ENCODE measurements at regions not wholly inside any gene's neighbourhood (a gene's known extent, or its start where the extent isn't known, plus 50 kb on each side); places are given as distances from the start of the nearest gene placed in this dataset.

DNA sequence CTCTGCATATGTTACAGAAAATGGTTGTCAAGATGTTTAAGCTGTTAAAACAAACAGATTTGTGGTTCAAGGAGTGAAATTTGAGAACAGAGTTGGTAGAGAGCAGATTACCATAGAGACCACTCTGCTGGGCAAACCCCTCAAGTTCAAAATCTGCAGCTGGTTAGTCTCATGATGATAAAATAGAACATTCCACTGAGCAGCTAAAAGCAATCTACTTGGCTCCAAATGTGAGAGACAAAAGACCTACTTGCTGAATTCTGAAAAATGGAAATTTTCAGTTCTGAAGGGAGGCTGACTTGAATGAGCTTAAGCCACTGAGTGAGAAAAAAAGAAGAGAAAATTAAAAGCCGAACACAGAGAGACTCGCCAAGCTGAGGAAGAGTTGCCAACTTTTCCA, 519.3 kb downstream of the NOVA1 start (continued):
- TF ChIP-seq, protein P1, sequence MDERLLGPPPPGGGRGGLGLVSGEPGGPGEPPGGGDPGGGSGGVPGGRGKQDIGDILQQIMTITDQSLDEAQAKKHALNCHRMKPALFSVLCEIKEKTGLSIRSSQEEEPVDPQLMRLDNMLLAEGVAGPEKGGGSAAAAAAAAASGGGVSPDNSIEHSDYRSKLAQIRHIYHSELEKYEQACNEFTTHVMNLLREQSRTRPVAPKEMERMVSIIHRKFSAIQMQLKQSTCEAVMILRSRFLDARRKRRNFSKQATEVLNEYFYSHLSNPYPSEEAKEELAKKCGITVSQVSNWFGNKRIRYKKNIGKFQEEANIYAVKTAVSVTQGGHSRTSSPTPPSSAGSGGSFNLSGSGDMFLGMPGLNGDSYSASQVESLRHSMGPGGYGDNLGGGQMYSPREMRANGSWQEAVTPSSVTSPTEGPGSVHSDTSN (CRISPR knock-in tag; IDR thresholded peaks at IDR 0.05; ENCODE audit: low read depth): no peak
- TF ChIP-seq, protein P1 (tag; conservative IDR thresholded peaks at IDR 0.05; ENCODE audit: low read depth): no peak
- no peak for TF ChIP-seq ELF1 (tag; IDR thresholded peaks at IDR 0.05)

DNA sequence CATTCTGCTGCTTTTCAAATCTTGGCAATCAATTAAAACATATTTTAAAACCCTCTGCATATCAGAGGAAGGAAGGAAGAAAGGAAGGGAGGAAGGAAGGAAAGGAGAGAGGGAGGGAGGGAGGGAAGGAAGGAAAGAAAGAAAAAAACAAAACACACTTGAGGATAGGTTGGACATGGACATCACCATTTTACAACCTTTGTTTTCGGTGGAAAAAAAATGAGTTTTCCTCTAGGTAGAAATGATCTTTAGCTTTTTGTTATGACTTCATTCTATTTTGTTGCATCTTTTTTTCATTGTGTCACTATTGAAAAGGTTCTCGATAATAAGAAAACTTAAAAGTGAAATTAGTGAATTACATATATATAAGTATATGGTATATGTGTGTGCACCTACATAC, 522.9 kb downstream of the NOVA1 start:
- WGBS (ENCODE audit: insufficient coverage, low coverage, missing lambda C conversion rate): 0% methylated on average over 1 of the region's 2 CpGs
- H3K27me3 ChIP-seq (ENCODE audit: control insufficient read depth in 2 of 2, insufficient read depth in 2 of 2, low read length in 2 of 2): no peaks in the 10 kb centered on the region
- H4K20me1 ChIP-seq (replicated peaks; ENCODE audit: control insufficient read depth, insufficient read depth, low read length): no peaks in the 10 kb centered on the region
- no peaks in the 10 kb centered on the region for H3K79me2 ChIP-seq (ENCODE audit: control insufficient read depth, insufficient read depth, low read length)
- no peaks in the 10 kb centered on the region for H3K36me3 ChIP-seq (ENCODE audit: control insufficient read depth, insufficient read depth, low read length)
- no peak for ATAC-seq
- intact Hi-C loops (cut with micrococcal nuclease) (no loop called here), in situ Hi-C loops (cut with MboI) (no loop called here)
- H3K4me3 ChIP-seq: no peak overlapping the region
- no peak for TF ChIP-seq TEAD4 (IDR thresholded peaks at IDR 0.05; ENCODE audit: low read length)
- no peak for TF ChIP-seq TEAD4 (CRISPR knock-in tag; IDR thresholded peaks at IDR 0.05; ENCODE audit: borderline replicate concordance)
- TF ChIP-seq, protein P2, sequence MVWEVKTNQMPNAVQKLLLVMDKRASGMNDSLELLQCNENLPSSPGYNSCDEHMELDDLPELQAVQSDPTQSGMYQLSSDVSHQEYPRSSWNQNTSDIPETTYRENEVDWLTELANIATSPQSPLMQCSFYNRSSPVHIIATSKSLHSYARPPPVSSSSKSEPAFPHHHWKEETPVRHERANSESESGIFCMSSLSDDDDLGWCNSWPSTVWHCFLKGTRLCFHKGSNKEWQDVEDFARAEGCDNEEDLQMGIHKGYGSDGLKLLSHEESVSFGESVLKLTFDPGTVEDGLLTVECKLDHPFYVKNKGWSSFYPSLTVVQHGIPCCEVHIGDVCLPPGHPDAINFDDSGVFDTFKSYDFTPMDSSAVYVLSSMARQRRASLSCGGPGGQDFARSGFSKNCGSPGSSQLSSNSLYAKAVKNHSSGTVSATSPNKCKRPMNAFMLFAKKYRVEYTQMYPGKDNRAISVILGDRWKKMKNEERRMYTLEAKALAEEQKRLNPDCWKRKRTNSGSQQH (CRISPR knock-in tag; IDR thresholded peaks at IDR 0.05): no peak
- TF ChIP-seq, protein P3, sequence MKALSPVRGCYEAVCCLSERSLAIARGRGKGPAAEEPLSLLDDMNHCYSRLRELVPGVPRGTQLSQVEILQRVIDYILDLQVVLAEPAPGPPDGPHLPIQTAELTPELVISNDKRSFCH (CRISPR knock-in tag; IDR thresholded peaks at IDR 0.05): no peak
- TF ChIP-seq, protein P3 (tag; IDR thresholded peaks at IDR 0.05): no peak
- no peak for TF ChIP-seq C11orf30 (IDR thresholded peaks at IDR 0.05; ENCODE audit: low read depth)
- TF ChIP-seq SRSF1 (IDR thresholded peaks at IDR 0.05; ENCODE audit: low read depth, low read length): no peak
- TF ChIP-seq ZNF583 (CRISPR knock-in tag; IDR thresholded peaks at IDR 0.05): no peak
- TF ChIP-seq BMI1 (IDR thresholded peaks at IDR 0.05; ENCODE audit: low read length): no peak
- TF ChIP-seq ELF2 (CRISPR knock-in tag; IDR thresholded peaks at IDR 0.05): no peak
- no peak for TF ChIP-seq ZNF165 (CRISPR knock-in tag; IDR thresholded peaks at IDR 0.05; ENCODE audit: borderline replicate concordance)
- no peak for TF ChIP-seq HOXB6 (CRISPR knock-in tag; IDR thresholded peaks at IDR 0.05; ENCODE audit: borderline replicate concordance)
- TF ChIP-seq MTA1 (IDR thresholded peaks at IDR 0.05; ENCODE audit: borderline replicate concordance): no peak
- no peak for TF ChIP-seq NFE2 (IDR thresholded peaks at IDR 0.05; ENCODE audit: low read depth)
- BruUV-seq (replicated peaks): no TSS peak
- ChIA-PET POLR2A (no interaction called here), CTCF (ENCODE audit: low intra/inter-chr PET ratio) (no interaction called here)
- no peak for FAIRE-seq
- no peak for DNase-seq (ENCODE audit: extremely low read depth in 1 of 4, low spot score in 3 of 4)
- no peak overlapping the region for H3K9ac ChIP-seq (ENCODE audit: insufficient read depth in 1 of 2, low read depth in 2 of 2, low read length in 2 of 2)
- H3K9me1 ChIP-seq (ENCODE audit: control insufficient read depth, insufficient read depth, low read length): no peaks in the 10 kb centered on the region
- H3K4me2 ChIP-seq (ENCODE audit: insufficient read depth, low read length): no peak overlapping the region
- H2AFZ ChIP-seq (ENCODE audit: low read depth, low read length): no peak overlapping the region
- no peaks in the 10 kb centered on the region for H3K4me1 ChIP-seq (replicated peaks in 1 of 2; ENCODE audit: control insufficient read depth in 2 of 2, insufficient read depth in 2 of 2, low read length in 2 of 2)
- H3K9me3 ChIP-seq (replicated peaks; ENCODE audit: control insufficient read depth, insufficient read depth, low read depth, low read length): no peaks in the 10 kb centered on the region
- H3K27ac ChIP-seq (ENCODE audit: extremely low read depth, low read depth, low read length): no peak overlapping the region

Data from K562 (cell line).